Right cardiac atrium (tissue), 5 donors: ENCODE measurements at regions not wholly inside any gene's neighbourhood (a gene's known extent, or its start where the extent isn't known, plus 50 kb on each side); places are given as distances from the start of the nearest gene placed in this dataset.

ENCODE experiments used
- ATAC-seq, 2 donors: fragments of 200-7000 bp; cut with Tn5 transposase; one replicate each; pipeline versions ENCODE4 v1.8.0 to v1.9.1; 2020; ENCODE audit warnings: moderate library complexity in 2 of 2, mild to moderate bottlenecking in 1 of 2
- DNase-seq, 3 donors: peaks; one replicate each; pipeline ENCODE4 v3.0.0-alpha.2; 2020
- H3K27ac ChIP-seq: one replicate; pipeline ENCODE4 v1.5.1; 2013; ENCODE audit warnings: mild to moderate bottlenecking, low read length, control low read depth, moderate library complexity
- H3K27me3 ChIP-seq: one replicate; pipeline ENCODE4 v1.6.1; 2013; ENCODE audit not compliant: control insufficient read depth, insufficient read depth
- H3K4me1 ChIP-seq: one replicate; pipeline ENCODE4 v1.6.1; 2013; ENCODE audit warnings: low read length; ENCODE audit not compliant: control insufficient read depth, insufficient read depth
- H3K4me3 ChIP-seq: one replicate; pipeline ENCODE4 v1.5.1; 2013; ENCODE audit warnings: low read length, control low read depth
- H3K9me3 ChIP-seq: one replicate; pipeline ENCODE4 v1.6.1; 2013; ENCODE audit warnings: low read length; ENCODE audit not compliant: control insufficient read depth
- WGBS: extraction: QIAGEN DNeasy Blood & Tissue Kit; methylation state at CpG from one replicate; pipeline ENCODE4 v1.1.7; 2013; 5-methylcytosine and 5-hydroxymethylcytosine counted together
- intact Hi-C, 4 donors: fragments of 100-400 bp; cut with DNase I; formaldehyde crosslinking; loops; one replicate each; pipeline versions ENCODE4 v1.11.0 to v1.14.0; 2022 to 2023
- donor health status: healthy with polysubstance abuse.
- donor health status: DM: no; HTN: yes; CAD: no.
- donor health status: DM: no; HTN: no; CAD: no.
- donor health status: DM: no; HTN: yes; CAD: no; lungs with severe emphysema.
- donor health status: DM: yes; HTN: yes; CAD: no.

- H3K4me1 ChIP-seq = peaks cover 7% of the 10 kb centered on the region
- intact Hi-C loops = no loop called here
- 82% methylated on average over 3 of the region's 3 CpGs for WGBS
Measured at GRCh38 chr2:172281648-172282570, 145.5 kb upstream of the ITGA6 start.

DNA sequence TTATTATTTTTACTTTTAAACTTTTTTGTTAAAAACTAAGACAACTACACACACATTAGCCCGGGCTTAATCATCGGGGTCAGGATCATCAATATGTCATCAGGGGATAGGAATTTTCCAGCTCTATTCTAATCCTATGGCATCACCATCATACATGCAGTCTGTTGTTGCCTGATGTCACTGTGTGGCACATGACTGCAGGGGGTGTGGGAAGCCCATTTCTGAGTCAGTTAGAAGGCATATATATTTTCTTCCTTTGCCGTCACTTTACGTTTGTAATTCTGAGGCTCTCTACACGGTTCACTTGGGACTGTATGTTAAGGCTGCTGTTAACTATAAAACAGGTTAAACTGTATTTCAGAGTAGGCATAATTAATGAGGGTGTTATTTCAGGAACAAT, 144.4 kb upstream of the ITGA6 start:
- WGBS = 80% methylated on average over 5 of the region's 5 CpGs
- Histone ChIP-seq H3K4me3 (no peak overlapping the region), H3K4me1 (peaks cover 7% of the 10 kb centered on the region), H3K27ac (no peak overlapping the region), H3K9me3 (no peaks in the 10 kb centered on the region), H3K27me3 (no peaks in the 10 kb centered on the region)
- DNase-seq (no peak), ATAC-seq (no peak)
- intact Hi-C loops = no loop called here

More at GRCh38 chr2:172281648-172282570, 145.5 kb upstream of the ITGA6 start:
- Histone ChIP-seq H3K27ac (no peak overlapping the region), H3K9me3 (no peaks in the 10 kb centered on the region), H3K4me3 (no peak overlapping the region), H3K27me3 (no peaks in the 10 kb centered on the region)
- DNase-seq (no peak), ATAC-seq (no peak)

GRCh38 chr2:172283476-172283875, 143.9 kb upstream of the ITGA6 start:
- H3K4me3 ChIP-seq = no peak overlapping the region
- intact Hi-C loops = no loop called here
- ATAC-seq (no peak), DNase-seq (no peak)
- H3K27ac ChIP-seq = no peak overlapping the region
- no peaks in the 10 kb centered on the region for H3K9me3 ChIP-seq
- H3K27me3 ChIP-seq = no peaks in the 10 kb centered on the region
- peaks cover 7% of the 10 kb centered on the region for H3K4me1 ChIP-seq
- WGBS = 52% methylated on average over 5 of the region's 5 CpGs

DNA sequence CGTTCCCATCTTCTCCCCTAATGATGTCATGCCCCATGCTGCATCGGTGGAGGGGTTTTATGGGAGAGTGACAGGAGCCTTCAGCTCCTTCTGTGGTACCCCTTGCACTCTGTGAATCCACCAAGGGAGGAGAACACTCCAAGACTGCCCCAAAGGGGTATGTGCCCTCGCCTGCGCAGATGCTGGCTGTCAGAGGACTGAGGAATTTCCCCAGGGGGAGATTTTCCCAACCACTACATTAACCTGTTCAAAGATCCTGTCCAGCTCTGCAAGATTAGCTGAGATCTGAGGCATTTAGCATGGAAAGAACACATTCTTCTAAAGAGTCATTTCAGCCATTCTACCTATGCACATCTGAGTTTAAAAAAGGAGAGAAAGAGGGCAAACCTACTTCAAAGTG, 143.2 kb upstream of the ITGA6 start:
- Histone ChIP-seq H3K27ac (no peak overlapping the region), H3K4me1 (peaks cover 7% of the 10 kb centered on the region), H3K4me3 (no peak overlapping the region), H3K27me3 (no peaks in the 10 kb centered on the region), H3K9me3 (no peaks in the 10 kb centered on the region)
- intact Hi-C loops = no loop called here
- WGBS = 89% methylated on average over 4 of the region's 4 CpGs
- ATAC-seq (no peak), DNase-seq (no peak)

DNA sequence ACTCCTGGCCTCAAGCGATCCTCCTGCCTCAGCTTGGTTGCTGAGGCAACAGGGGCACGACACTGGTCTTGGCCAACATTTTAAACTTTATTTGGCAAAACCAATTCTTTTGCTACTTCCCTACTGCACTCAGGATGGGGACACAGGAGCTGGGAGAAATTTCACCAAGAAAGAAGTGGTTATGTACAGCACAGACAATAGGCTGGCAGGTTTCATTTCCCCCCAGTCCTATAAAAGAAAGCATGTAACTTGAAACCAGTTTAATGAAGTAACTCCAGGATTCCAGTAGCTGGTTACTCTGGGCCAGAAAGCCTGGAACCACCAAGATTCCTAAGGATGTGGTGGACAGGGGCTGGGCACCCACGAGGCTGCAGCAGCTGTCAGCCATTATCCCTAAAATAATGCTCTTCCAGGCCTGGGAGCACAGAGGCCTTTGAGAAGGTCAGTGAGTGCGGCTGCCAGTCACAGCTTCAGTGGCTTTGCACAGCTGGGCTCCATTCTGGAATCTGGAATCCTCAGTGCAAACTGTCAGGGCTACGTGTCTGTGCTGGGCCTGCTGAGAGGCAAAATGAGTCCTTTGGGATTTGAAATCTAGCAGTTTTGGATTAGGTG, 142.3 kb upstream of the ITGA6 start:
- no peaks in the 10 kb centered on the region for H3K27me3 ChIP-seq
- intact Hi-C loops = no loop called here
- peak overlapping the region; percentile 54 for H3K27ac ChIP-seq
- WGBS = 27% methylated on average over 5 of the region's 5 CpGs
- DNase-seq = peak in 1 of 3 donors; percentile 51
- H3K4me1 ChIP-seq = peaks cover 7% of the 10 kb centered on the region
- no peak overlapping the region for H3K4me3 ChIP-seq
- no peaks in the 10 kb centered on the region for H3K9me3 ChIP-seq
- peak; percentile 66 to 70 for ATAC-seq

DNA sequence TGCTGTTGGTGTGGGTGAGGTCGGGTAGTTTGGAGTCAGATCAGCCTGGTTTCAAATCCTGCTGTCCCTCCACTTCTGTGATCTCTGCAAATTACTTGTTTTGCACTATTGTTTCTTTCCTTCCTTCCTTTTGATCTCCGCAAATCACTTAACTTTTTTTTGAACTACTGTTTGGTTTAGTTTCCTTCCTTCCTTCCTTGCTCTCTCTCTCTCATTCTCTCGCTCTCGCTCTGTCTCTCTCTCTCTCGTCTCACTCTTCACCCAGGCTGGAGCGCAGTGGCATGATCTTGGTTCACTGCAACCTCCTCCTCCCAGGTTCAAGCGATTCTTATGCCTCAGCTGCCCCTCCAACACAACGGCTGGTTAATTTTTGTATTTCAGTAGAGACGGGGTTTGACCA, 141.6 kb upstream of the ITGA6 start:
- WGBS = 68% methylated on average over 9 of the region's 9 CpGs
- Histone ChIP-seq H3K4me1 (peaks cover 7% of the 10 kb centered on the region), H3K27ac (peak overlapping the region; percentile 54), H3K9me3 (no peaks in the 10 kb centered on the region), H3K27me3 (no peaks in the 10 kb centered on the region), H3K4me3 (no peak overlapping the region)
- DNase-seq (no peak), ATAC-seq (no peak)
- intact Hi-C loops = no loop called here

GRCh38 chr2:172287190-172287589, 140.2 kb upstream of the ITGA6 start:
- DNase-seq (no peak), ATAC-seq (no peak)
- H3K27me3 ChIP-seq = no peaks in the 10 kb centered on the region
- no peaks in the 10 kb centered on the region for H3K9me3 ChIP-seq
- no peak overlapping the region for H3K27ac ChIP-seq
- intact Hi-C loops = no loop called here
- H3K4me3 ChIP-seq = no peak overlapping the region
- H3K4me1 ChIP-seq = peaks cover 7% of the 10 kb centered on the region

GRCh38 chr2:172287605-172288315, 139.6 kb upstream of the ITGA6 start:
- WGBS = 54% methylated on average over 6 of the region's 6 CpGs
- Histone ChIP-seq H3K4me3 (no peak overlapping the region), H3K9me3 (no peaks in the 10 kb centered on the region), H3K4me1 (peaks cover 7% of the 10 kb centered on the region), H3K27me3 (no peaks in the 10 kb centered on the region), H3K27ac (no peak overlapping the region)
- peak in 1 of 2 donors; percentile 34 for ATAC-seq
- intact Hi-C loops = no loop called here
- no peak for DNase-seq

DNA sequence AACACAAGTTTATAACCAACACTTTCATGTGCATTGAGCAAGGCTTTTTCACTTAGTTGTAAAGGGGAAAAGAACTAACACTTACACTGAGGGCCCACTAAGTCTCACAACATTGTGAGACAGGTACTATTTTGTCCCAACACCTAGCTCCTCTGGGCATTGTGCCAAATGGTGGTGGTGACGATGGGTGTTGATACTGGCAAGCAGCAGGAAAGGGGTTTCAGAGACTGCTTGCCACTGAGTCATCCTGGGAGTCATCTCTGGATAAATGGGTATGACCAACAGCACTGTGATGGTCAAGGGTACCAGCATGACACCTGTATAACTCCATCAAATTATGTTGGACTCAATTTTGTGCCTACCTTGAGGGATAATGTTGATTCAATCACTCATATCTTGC, 138.8 kb upstream of the ITGA6 start:
- H3K27me3 ChIP-seq = no peaks in the 10 kb centered on the region
- DNase-seq = no peak
- WGBS = 37% methylated on average over 1 of the region's 1 CpG
- no peaks in the 10 kb centered on the region for H3K9me3 ChIP-seq
- no peak overlapping the region for H3K27ac ChIP-seq
- intact Hi-C loops = no loop called here
- ATAC-seq = no peak
- H3K4me3 ChIP-seq = no peak overlapping the region
- H3K4me1 ChIP-seq = peaks cover 7% of the 10 kb centered on the region

- H3K4me3 ChIP-seq = no peak overlapping the region
- ATAC-seq = peak; percentile 56 to 80
- no peaks in the 10 kb centered on the region for H3K9me3 ChIP-seq
- no peak overlapping the region for H3K27ac ChIP-seq
- H3K4me1 ChIP-seq = peaks cover 2% of the 10 kb centered on the region
- DNase-seq = peak; percentile 60 to 81 (median 76)
- 46% methylated on average over 6 of the region's 6 CpGs for WGBS
- no peaks in the 10 kb centered on the region for H3K27me3 ChIP-seq
- intact Hi-C loops = no loop called here
Measured at GRCh38 chr2:172293952-172294351, 133.4 kb upstream of the ITGA6 start.

DNA sequence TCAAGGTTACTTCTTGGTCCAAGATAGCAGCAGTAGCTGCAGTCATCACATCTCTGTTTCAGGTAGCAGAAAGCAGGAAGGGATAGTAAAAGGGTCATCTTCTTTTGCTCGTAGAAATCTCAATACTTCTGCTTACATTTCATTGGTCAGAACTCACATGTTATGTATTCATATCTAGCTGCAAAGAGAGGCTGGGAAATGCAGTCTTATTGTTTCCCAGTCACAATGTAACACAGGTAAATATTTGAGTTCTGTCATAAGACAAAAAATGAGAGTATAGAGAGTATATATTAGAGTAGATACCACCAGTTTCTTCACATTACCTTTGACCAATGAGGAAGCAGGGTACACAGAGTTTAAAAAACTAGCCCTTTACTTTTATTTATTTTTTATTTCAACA, 132.4 kb upstream of the ITGA6 start:
- DNase-seq (no peak), ATAC-seq (no peak)
- Histone ChIP-seq H3K9me3 (no peaks in the 10 kb centered on the region), H3K27ac (no peak overlapping the region), H3K27me3 (no peaks in the 10 kb centered on the region), H3K4me1 (peaks cover 2% of the 10 kb centered on the region), H3K4me3 (no peak overlapping the region)
- 86% methylated on average over 1 of the region's 1 CpG for WGBS
- intact Hi-C loops = no loop called here
